ENCODE measurements at regions not wholly inside any gene's neighbourhood (a gene's known extent, or its start where the extent isn't known, plus 50 kb on each side); places are given as distances from the start of the nearest gene placed in this dataset.

DNA sequence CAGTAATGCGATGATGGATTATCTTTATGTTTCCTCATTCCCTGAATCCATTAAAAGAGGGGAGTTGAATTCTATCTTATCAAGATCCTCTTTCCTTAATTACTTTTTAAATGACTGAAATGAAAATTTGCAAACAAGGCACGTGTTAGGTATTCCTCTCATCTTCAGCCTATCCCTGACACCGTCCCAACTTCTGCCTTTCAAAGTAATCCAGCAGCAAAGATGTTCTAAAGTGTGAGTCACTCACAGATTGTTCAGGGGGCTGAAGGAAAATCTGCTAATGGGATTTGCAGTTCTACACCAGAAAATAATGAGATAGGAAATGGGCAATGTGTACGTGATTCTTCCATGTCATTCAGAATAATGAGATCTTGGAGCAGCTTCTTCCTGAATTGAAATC is 403.0 kb downstream of the ARHGEF28 start:
- DNase-seq (ENCODE audit: low read depth) = no peak

- DNase-seq (ENCODE audit: low read depth) = peak; percentile 38
Measured at GRCh38 chr5:74028406-74028805, 402.4 kb downstream of the ARHGEF28 start.

DNA sequence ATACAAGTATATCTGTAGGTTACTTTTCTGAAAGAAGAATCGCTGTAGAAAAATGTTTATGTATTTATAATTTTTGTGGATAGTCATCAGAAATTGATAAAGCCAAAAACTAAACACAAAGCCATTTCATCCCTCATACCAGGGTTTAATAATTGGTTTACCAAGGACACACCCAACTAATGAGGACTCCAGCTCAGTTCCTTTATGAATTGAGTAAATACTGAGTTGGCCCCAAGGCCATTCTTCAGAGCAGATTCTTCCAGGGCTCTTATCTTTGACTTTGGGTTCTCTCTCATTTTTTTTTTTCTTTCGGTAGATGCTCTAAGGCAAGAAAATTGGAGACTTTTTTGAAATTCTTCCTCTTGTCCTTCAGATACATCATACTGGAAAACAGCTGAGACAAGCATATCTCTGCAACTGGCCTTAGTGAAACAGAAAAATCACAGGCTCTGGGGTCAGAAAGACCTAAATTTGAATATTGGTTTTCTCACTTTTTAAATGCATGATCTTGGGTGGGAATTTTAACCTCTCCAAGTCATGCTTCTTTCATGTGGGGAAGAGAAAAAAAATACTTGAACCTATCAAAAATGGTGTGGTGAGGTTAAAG is 401.8 kb downstream of the ARHGEF28 start:
- no peak for DNase-seq (ENCODE audit: low read depth)

DNA sequence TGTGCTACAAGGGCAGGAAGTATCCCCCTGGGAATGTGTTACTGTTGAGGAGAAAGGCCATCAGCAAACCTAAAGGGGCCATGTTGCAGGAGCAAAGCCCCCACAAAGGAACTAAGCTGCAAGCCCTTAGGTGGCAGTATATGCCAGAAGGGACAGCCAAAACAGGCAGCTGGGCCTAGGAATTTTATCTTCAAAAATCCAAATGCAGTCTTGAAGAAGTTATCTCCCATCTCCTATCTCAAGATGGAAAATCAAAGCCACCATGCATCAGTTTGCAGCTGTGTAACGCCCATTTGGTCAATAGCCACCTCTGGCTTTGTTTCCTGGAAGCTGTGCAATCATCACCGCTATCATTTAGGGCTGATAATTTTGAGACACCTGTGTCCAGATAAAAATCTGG is 400.3 kb downstream of the ARHGEF28 start:
- no peak for DNase-seq (ENCODE audit: low read depth)

GRCh38 chr5:74021126-74021525 is 395.1 kb downstream of the ARHGEF28 start:
- DNase-seq (ENCODE audit: low read depth) = no peak

- DNase-seq (ENCODE audit: low read depth) = no peak
Measured at GRCh38 chr5:74020503-74020902, 394.5 kb downstream of the ARHGEF28 start.

DNA sequence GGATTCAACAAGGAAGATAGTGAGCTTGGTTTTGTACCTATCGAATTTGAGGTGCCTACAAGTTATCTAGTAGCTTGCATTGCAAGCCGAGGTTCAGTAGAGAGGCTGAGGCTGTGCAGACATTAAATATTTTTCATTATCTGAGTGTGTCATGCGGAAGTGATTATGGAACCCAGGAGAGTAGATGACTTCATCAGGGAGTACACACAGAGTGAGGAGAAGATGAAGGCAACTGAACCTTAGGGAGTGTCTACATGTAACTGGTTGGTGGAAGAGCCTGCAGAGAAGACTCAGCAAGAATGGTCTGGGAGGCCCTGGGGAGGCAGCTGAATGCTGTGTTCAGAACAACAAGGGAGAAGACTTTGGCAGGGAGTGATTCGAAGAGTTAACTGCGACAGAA is 393.9 kb downstream of the ARHGEF28 start:
- DNase-seq (ENCODE audit: low read depth) = no peak

DNA sequence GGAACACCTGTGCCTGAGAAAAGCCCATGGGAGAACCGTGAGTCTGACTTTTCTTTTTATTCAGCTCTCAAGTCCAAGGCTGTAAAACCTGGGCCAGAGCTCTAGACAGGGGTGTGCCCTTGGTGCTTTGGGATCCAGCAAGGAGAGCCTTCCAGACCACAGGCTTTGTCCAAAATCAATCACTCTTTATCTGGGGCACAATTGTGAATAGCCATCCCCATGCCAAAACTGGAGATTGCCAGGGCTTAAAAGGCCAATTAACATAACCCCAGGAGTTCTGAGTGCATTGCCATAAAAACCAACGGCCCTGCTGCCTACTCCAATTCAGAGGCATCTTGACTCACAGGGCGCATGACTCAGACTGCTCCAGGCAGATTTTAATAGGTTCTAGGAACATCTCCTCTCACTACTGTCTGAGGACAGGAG is 391.8 kb downstream of the ARHGEF28 start:
- peak; percentile 81 for DNase-seq (ENCODE audit: low read depth)

- peak; percentile 42 for DNase-seq (ENCODE audit: low read depth)
Measured at GRCh38 chr5:74017112-74017511, 391.1 kb downstream of the ARHGEF28 start.

DNA sequence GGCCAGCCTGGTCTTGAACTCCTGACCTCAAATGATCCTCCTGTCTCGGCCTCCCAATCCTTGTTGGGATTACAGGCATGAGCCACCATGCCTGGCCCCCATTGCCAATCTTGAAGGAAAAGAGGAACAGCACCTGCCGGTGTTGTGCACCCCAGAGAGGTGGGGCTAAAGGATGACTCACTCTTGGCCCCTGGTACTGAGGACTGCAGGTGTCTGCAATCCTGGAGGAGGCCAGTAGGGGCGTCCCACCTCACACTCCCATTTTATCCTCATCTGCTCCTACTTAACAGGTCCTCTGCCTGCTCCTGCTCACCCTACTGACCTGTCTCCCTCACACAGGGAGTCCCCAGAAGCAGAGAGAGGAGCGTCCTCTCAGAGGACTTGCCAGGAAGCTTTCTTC is 390.4 kb downstream of the ARHGEF28 start:
- no peak for DNase-seq (ENCODE audit: low read depth)

GRCh38 chr5:74015716-74016115 is 389.7 kb downstream of the ARHGEF28 start:
- no peak for DNase-seq (ENCODE audit: low read depth)

DNA sequence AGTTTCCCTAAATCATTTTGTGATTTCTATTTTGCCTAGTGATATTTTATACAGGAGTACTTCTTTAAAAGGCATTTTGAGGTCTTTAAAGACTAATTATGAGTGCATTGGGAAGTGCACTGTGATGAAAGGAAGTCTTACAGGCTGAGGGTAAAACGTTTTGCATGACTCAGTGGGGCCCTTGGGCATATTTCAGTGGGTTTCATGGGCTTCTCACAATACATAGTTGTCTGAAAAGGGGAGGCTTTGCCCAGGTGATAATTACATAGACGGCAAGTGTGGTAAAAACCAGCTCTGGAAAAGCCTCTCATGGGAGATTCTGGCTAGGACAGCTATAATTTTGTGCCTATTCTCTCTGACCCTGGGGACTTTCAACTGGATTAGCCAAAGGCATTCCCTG is 387.2 kb downstream of the ARHGEF28 start:
- peak; percentile 18 for DNase-seq (ENCODE audit: low read depth)

GRCh38 chr5:74009502-74009901 is 383.5 kb downstream of the ARHGEF28 start:
- DNase-seq (ENCODE audit: low read depth) = no peak

- no peak for DNase-seq (ENCODE audit: low read depth)
Measured at GRCh38 chr5:74007193-74007592, 381.2 kb downstream of the ARHGEF28 start.

- peak; percentile 7 for DNase-seq (ENCODE audit: low read depth)
Measured at GRCh38 chr5:73999297-73999696, 373.3 kb downstream of the ARHGEF28 start.

DNA sequence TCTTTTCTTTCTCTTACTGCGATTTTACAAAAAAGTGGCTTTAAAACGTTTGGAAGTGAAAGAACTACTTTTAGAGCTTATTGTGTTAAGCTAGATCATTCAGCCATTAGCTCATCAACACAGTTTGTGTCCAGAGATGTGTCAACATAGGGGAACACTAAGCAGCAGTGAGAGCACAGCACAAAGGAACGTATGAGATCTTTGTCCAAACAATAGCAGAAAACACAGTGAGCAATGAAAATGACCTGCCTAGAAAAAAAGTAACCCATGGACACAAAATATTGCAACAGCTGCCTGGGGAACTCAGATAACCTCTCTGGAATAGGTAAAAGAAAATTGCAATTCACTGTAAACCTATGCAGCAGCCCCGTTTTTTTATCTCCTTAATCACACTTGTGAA is 372.5 kb downstream of the ARHGEF28 start:
- DNase-seq (ENCODE audit: low read depth) = peak; percentile 37

- DNase-seq (ENCODE audit: low read depth) = peak; percentile 45
Measured at GRCh38 chr5:73997960-73998359, 372.0 kb downstream of the ARHGEF28 start.

DNA sequence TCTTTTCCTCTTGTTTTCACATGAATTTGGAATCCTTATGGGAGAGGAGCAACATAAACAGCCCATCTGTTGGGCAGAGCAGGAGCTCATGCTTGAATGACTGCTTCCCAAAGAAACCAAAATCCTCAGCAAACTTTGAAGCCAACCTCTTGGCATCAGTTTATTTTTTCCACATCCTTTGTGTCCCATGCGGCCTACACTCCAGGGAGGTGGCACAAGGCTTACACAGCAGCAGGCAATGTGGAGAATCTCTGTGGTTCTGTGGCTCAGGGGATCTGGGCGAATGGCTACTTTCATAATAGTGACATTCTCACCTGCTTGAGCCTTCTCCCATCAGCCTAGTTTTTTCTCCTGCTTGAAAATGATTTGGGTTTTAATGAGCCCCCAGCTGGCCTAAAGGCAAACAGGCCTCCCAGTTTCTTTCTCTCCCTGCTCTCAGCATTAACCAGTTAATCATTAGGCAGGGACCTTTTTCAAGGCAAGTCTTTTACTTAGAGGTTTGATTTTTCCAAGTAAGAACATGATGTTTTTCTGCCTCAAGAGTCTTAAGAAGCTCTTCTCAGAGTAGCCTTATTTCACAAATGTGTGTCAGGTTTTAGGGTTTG is 370.3 kb downstream of the ARHGEF28 start:
- peak; percentile 81 for DNase-seq (ENCODE audit: low read depth)

DNA sequence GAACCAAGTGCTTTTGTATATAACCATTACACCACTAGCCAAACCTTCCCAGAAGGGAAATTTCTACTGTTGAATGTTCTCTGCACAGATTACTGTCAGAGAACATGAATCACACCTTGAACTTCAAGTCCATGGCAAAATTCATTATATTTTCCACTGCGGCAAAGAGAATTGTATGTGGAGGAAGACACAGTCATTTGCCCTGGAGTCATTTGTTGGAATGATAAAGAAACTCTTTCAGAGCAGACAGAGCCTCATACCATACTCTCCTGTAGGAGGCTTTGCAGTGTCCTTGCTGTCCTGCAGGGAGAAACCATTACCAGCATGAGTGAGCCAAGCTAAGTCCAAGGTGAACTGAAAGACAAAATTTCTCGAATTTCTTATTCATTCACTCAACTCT is 369.0 kb downstream of the ARHGEF28 start:
- DNase-seq (ENCODE audit: low read depth) = peak; percentile 18
